Astrocyte (in vitro differentiated cells and primary cell): ENCODE measurements at regions not wholly inside any gene's neighbourhood (a gene's known extent, or its start where the extent isn't known, plus 50 kb on each side); places are given as distances from the start of the nearest gene placed in this dataset.
"Not testable (repeated sequence)": the region's sequence is repeated elsewhere in the genome, so short reads cannot be mapped to it uniquely, and the experiment has no call there.

Experiments
- EZH2 ChIP-seq: IDR thresholded peaks from 2 replicates; pipeline ENCODE4 v1.6.1; 2012; ENCODE audit warnings: mild to moderate bottlenecking, low read length, inconsistent platforms; ENCODE audit not compliant: insufficient read depth
- TF ChIP-seq, protein P1 (sequence below): IDR thresholded peaks from 2 replicates; pipeline ENCODE4 v1.5.1; 2011; ENCODE audit warnings: low read depth, mild to moderate bottlenecking, inconsistent platforms, low read length, moderate library complexity; ENCODE audit not compliant: insufficient read depth

DNA sequence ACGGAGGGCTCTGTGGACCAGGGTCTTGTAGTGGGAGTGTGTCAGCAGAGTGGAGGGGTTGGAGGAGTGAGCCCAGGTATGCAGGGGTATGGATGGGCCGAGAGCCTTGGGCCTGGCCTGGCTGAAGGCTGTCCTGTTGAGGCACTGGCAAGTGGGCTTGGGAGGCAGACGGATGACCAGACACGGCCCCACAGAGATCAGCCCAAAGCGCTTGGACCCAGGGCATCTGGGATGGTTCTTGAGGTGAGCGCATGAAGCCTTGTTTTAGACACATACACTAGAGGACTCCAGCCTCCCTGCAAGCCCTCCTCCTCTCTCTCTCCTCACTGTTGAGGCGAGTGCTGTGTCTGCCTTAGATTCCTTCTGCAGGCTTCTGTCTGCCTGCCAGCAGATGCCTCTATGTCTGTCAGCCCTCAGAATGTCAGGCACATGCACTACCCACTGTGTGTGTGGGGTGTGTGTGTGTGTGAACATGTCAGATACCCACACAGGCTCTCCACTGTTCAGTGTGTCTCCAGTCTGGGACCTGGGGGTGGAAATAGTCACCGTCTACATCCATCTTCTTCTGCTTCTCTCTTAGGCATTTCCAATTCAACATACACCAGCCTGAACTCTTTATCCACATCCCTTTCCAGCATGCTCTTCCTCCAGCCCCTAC lies 218.0 kb upstream of the PLGLB1 start:
- TF ChIP-seq, protein P1, sequence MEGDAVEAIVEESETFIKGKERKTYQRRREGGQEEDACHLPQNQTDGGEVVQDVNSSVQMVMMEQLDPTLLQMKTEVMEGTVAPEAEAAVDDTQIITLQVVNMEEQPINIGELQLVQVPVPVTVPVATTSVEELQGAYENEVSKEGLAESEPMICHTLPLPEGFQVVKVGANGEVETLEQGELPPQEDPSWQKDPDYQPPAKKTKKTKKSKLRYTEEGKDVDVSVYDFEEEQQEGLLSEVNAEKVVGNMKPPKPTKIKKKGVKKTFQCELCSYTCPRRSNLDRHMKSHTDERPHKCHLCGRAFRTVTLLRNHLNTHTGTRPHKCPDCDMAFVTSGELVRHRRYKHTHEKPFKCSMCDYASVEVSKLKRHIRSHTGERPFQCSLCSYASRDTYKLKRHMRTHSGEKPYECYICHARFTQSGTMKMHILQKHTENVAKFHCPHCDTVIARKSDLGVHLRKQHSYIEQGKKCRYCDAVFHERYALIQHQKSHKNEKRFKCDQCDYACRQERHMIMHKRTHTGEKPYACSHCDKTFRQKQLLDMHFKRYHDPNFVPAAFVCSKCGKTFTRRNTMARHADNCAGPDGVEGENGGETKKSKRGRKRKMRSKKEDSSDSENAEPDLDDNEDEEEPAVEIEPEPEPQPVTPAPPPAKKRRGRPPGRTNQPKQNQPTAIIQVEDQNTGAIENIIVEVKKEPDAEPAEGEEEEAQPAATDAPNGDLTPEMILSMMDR: not testable (repeated sequence)
- TF ChIP-seq EZH2: not testable (repeated sequence)
